HT1080 (cell line): ENCODE measurements at regions not wholly inside any gene's neighbourhood (a gene's known extent, or its start where the extent isn't known, plus 50 kb on each side); places are given as distances from the start of the nearest gene placed in this dataset.

ENCODE experiments used
- DNase-seq: peaks from one replicate; pipeline ENCODE4 v3.0.0-alpha.2; 2015; ENCODE audit warnings: low read depth

DNA sequence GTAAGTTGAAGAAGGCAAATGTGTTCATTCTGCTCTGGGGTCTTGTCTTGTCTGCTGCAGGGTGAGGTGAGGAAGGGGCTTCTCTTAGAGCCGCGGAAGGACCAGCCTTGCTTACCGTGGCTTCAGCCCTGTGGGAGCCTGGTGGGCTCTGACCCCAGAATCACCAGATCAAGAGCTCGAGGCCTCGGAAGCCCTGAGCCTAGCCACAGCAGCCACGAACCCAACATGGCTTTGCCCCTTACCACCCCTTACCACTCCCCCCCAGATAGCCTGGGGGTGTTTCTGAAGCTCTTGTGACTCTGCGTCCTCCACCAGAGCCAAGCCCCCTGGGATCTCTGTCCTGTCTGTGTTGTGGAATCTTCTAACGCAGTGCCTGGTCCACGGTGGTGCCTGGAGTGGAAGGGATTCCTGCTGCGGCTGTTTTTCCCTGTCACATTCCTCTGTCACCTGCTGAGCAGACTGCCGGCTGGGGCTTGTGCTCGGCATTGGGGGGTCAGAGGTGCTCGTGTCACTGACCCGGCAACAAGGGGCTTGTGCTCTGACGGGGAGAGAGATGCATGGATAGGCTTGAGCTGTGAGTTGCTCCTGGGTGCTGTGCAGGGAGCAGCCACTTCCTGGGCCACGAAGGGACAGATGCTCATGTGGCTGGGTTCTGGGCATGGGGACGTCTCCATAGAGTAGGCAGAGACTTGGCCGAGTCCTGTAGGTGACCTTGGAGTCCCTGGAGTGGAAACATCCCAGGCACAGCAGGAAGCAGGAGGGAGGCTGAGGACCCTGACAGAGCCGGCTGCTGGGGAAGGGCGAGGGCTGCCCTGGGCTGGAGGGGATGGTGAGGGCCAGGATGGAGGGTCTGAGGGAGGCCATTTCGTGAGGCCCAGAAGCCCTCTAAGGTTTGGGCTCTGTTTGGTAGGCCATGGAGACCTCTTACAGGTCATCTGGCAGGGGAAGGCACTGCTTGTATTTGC is 316.0 kb downstream of the QKI start:
- DNase-seq, result no peak

DNA sequence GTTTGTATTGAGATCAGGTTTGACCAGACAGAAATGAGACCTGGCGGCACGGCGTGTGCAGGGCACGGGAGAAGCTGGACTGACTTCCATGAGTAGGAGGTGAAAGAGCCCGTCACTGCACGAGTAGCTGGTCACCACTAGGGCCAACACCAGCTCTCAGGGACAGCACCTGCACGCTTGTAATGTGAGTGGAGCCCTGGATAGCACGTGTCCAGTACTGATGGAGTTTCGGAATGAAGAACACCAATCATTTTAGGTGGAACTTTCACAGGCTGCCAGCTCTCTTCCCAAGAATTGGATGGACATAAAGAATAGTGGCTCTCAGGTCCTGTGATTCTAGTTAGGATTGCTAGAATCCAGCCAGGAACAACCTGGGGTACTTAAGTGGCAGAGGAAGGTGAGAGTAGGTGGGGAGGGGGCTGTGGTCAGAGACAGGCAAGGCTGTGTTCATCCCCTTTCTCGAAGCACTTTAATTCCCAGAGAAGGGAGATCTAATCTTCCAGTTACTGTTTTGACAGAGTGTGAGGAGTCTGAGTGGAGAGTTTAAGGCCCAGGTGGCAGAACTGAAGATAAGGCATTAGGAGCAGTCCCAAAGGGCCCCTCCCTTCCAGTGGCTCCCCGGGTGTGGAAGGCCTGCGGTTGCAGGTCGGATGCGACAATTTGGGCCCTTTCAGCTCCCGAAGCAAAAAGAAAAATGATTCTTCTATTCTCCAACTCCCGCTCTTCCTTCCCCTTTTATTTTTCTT is 314.8 kb downstream of the QKI start:
- no peak for DNase-seq

DNA sequence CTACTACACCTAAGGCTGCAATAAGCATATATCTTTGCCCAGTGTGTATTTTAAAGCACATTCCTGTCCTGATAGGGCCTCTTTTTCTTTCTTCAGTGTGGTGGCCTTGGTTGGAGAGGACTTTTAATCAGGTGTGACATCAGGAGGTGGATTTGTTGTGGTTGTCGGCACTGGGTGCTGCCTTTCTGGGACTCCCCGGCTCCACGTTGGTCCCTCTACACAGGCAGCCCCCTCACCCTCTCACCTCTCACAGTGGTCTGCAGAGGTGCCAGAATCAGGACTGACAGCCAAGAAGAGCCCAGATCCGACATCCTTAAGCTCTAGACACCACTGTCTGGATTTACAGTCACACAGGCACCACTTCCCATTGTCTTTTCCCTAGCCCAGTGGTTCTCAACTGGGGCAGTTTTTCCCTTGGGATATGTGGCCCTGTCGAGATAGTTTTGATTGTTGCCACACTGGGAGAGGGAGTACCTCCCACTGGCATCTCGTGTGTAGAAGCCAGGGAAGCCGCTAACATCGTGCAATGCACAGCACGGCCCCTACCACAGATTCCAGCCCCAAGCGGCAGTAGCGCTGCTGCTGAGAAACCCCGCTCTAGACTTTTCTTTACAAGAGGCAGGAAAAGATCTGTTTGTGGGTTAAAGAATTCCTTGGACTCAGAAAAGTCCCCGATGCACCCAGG is 314.1 kb downstream of the QKI start:
- no peak for DNase-seq

DNA sequence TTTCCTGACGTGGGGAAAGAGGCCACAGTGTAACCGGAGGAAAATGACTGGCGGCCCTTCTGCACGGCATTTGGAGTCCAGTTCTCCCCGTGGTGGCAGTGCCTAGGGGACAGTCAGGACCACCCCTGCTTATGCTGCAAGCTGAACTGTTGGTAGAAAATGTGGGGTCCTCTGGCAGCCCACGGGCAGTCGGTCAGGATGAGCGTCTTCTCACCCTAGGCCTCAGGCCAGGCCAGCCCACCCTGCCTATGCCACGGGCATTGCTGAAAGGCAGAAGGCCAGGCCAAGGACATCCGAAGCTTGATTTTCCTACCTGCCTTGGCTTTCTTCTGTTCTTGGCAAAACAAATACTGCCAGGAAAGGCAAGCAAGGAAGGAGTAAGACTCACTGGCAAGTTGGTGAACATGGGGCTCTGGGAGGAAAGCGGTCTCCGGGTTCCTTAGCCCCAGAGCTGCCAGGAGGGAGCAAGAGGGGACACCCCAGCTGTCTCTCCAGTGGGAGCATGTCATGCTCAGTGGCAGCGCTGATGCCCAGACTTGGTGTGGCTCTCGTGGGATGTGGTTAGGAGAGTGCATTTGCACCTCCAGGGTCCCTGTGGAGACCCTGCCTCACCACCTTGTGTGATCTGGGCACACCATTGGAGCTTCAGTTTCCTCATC is 311.6 kb downstream of the QKI start:
- DNase-seq, result no peak

DNA sequence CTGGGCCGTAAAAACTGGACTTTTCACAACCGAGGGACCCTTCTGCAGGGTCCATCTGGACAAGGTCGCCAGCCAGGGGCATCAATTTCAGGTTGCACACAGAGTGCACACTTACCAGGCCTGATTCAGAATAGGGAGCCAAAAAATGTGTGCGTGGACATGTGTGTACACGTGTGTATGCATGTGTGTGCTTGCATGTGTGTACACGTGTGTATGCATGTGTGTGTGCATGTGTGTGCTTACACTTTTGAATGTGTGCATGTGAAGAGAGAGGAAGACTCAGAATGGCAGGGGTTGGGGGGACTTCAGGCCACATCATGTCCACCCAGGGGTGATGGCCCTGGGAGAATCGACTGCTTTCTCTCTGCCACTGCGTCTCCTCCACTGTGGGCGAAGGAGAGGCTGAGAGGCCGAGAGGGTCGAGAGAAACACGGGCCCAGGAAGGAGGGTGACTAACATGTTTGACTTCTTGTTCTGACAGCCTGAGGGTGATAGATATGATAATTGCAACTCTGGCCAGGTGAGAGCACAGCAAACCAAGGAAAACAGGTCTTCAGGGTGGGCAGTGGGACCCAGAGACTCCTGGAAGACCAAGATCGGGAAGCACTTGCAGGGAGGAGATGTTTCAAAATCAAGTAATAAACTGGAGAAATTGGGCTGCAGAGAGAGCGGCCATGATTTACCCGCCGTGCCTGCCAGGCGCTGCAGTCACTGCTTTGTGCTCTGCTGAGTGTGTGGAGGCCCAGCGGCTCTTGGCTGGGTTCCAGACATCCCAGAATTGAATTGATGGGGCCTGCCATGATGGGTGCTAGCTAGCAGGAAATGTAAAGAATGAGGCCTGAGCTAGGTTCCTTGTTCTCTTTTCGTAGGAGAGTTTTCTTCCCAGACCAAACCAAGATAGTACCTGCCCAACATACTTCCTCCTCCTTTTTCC is 310.8 kb downstream of the QKI start:
- no peak for DNase-seq

DNA sequence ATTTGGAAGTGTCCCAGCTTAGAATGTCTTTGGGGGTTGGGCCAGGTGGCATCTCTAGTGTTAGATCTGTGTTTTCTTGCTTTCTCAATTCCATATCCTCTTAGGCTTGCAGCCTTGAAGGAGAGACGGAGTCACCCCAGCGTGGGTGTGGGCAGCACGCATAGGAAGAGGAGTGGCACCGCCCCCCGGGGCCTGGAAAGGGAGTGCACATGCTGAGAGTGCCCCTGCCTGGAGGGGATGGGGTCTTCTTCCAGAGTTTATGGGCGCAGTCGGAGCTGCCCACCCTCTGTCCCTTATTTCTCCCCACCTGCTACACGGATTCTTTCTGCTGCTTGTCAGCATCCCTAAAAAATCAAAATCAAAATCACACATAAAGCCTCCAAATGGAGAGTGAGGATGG is 309.7 kb downstream of the QKI start:
- DNase-seq, result no peak

DNA sequence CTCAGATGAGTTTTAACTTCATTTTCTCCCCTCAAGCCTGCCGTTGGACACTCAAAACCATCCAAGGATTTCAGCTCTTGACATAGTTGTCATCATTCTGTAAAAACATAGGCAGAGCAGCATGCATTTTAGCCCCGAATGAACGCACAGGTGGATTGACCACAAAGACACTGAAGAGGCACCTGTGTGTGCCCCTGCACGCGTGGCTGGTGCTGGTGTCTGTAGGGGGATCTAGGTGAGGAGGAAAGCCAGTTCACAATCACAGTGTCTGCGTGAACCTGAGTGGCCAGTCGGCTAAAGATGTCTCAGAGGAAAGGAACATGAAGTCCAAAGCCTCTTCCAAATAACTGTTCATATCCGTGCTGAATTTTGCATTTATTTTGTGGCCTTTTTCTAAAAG is 309.2 kb downstream of the QKI start:
- no peak for DNase-seq

DNA sequence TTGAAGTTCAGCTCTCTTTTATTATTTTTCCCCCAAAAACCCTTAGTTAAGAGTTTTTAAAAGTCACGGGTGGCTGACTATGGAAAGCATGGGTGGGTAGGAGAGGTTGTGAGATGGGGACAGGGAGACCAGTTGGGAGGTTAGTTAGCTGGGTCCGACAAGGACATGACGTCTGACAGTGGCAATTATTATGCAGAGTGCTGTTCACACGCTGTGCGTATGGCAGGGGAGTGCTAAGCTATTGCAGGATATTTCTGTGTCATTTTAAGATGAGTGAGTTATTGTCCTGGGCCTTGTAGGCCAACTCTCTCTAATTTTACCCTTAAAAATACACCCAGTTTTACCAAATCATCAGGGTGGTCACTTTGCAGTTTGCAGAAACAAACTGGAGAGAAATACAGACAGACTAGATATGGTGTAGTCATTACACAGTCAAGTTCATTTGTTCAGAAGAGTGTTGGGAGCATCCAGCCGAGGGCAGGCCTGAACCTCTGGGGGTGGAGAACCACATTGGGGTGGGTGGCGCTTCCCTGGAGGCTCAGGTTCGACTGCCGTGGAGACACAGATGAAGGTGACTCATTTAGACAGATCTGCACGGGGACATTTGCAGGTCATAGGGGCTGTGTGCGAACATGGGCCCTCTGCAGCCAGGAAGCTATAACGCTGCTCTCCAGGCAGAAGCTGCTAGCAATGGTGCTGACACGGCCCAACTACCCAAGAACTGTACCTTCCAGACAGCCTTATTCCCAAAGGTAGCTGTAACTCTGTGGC is 307.6 kb downstream of the QKI start:
- DNase-seq, result no peak

DNA sequence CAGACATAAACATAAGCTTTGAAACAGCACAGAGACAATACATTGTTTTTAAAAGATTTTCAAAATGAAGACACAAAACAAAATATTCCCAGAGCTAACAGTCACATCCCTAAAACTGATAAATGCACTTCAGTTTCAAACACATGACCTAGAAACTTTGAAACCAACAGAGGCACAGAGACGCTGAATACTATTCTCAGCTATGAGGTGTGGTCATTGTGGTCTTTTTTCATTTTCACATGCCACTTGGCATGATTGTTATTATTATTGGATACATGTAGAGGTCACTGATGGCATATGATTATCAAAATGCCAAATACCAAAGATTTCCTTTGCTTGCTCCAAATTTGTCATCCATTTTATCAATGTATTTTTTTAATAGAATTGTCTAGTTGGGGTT is 306.9 kb downstream of the QKI start:
- DNase-seq, result no peak

DNA sequence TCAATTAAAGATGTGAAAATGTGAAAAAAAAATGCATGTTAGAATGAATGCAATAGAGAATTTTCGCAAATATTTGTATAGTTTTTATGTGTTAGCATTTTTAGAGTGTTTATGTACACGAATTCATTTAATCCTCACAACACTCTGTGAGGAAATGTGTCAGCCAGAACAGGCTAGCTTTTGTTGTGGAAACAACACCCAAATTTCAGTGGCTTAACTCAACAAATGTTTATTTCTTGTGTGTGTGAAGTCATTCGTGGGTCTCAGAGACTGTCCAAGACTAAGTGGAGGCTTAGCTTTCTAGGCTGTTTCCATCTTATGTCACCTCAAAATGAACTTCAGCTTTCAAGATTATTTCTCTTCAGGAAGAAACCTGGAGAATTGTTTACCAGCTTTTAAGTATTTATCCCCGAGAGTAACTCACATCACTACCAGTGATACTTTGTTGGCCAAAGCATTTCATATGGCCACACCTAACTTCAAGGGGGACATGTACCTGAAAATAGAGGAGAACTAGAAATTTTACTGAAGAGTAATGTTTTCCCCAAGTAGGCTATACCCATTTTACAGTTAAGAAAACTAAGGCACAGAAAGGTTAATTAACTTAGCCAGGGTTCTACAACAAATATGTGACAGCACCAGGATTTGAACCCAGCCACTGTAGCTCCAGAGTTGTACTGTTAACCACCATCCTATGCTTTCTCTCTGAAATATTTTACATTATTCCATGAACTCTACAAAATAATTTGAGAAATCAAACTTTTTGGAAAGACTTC is 306.1 kb downstream of the QKI start:
- no peak for DNase-seq

DNA sequence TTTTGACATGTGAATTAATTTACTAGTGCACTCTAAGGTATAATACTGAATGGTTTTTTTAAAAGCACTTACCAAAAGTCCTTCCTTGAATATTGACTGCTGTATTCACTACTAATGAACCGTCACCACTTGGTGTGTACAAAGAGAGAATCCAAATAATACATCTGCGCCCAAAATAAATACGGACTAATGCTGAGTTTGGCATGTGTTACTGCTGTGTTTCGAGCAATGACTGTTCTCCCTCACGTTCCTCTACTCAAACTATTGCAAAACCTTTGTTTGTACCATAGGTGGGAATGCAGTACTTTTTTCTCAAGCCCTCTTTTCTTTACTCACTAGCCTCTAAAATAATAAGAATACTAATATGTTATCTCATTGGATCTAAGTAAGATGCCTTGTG is 305.5 kb downstream of the QKI start:
- DNase-seq, result no peak

DNA sequence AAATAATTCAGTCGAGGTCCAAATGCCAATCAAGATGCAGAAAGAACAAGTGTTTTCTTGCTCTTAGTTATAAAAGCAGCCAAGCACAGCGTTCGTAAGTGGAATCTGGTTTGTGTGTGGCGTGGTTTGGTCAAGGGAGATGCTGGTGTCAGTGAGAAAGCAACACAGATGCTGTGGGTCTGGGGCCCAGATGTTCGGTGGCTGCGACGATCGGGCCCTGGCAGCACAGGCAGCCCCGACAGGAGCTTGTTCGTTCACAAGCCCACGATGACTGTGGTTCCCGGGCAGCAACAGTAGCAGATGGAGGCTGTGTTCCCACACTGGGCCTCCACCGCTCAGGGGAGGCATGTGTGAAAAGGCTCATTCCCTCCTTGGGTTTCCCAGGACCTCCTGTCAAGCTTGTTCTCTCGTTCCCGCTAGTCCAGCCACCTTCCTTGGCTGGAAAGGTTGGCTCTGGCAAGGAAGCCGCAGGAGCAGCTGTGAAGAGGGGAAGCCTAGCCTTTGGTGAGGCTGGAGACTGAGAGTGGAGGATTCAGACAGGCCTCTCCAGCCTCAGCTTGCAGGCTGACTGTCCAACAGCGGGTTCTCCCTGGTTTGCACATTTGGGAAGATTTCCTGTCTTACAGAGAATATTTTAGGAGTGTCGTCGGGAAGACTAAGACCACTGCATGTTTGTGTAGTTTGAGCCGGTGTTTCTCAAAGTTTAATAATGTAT is 304.7 kb downstream of the QKI start:
- DNase-seq, result no peak

DNA sequence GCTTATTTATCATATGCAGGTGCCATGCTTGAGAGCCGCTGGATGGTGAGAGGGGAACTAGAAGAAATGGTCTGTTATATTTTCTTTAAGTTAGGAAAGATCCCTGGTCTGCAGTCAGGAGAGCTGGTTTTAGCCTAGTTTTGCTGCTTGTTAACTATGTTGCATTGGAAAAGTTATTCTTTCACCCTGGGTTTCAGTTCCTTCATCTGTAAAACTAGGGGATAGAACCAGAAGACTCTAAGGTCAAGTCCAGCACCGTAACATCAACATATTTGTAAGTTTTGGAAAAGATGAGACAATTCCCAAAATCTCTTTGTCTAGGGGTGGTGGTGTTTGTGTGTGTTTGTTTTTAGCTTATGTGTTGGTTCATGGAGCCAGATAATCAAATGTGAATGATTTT is 304.0 kb downstream of the QKI start:
- no peak for DNase-seq

DNA sequence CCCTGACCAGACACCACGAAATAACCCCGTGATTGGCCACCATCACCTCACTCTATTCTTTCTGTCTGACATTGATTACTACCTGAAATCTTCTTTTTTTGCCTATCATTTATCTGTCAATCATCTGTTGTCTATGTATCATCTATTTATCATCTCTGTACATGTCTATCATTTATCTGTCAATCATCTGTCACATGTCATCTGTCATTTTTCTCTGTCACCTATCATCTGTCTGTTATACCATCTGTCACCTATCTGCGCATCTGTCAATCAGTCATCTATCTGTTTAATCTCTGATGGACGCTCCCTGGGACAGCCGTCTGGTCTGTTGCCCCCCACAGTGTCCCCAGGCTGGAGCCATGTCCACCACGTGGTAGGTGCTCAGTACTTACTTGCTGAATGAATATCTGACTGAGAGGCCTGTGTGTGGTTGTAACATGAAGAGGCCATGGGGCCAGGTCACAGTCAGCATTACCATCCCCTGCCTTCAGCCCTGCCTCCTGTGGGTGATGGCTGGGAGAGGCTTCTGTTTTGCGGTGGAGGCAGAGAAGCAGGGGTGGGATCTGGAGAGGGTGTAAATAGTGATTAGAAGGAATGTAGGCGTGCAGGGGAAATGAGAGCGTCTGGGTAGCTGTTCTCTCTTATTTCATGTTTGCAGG is 302.7 kb downstream of the QKI start:
- DNase-seq, result no peak

DNA sequence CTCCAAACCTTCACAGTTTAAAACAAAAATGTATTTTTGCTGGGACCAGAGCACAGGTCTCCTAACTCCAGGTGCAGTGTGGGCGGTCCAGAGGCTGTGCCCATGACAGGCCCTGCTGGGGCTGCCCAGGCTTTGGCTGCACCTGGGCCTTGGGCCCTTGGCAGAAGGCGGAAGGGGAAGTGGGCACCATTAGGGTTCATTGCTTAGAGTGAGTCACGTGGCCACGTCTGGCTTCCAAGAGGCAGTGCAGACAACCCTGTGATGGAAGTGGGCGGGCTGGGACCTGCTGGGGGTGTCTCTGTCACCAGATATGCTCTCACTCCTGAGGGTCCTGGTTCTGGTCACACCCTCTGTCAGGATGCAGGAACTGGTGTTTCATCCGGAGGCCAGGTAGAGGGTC is 302.2 kb downstream of the QKI start:
- no peak for DNase-seq

DNA sequence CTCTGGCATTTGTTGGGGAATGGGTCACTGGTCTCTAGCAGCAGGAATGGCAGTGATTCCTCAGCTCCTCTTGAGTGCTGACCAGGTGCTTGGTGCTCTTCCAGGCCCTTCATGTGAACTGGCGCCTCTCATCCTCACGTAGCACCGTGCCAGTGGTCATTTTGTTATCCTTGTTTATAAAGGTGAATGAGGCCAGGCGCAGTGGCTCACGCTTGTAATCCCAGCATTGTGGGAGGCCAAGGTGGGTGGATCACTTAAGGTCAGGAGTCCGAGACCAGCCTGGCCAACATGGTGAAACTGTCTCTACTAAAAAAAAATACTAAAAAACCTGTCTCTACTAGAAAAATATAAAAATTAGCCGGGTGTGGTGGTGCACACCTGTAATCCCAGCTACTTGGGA is 301.3 kb downstream of the QKI start:
- no peak for DNase-seq

DNA sequence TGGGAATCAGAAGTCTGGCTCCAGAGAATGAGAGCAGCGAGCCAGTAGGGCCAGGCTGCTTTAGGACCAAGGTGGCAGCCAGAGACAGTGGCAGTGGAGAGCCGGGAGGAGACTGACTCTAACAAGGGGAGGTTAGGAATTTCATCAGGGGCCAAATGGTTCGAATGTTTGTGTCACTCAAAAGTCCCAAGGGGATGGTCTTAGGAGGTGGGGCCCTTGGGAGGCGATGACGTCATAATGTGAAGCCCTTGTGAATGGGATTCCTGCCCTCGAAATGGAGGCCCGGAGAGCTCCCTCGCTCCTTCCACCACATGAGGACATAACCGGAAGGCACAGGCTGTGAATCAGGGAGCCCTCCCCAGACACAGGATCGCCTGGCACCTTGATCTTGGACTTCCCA is 299.7 kb downstream of the QKI start:
- no peak for DNase-seq

DNA sequence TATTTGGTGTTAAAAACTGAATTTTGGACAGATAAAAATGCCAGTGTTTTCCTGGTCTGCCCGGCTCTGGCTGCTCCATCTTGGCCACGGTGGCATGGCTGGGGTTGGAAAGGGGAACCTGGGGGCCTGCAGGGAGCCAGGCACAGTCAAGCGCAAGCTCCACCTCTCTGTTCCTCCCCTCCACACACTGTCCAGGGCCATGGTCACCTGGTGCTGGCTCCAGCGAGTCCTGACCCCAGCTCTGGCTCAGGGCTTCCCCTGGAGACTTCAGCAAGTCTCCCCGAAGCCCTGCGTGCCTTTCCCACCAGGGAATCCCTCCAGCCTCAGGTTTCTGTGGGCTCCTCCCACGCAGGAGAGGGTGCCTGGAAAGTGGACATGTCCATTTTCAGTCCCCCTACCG is 298.5 kb downstream of the QKI start:
- no peak for DNase-seq
